COLO829 (cell line): ENCODE measurements at regions not wholly inside any gene's neighbourhood (a gene's known extent, or its start where the extent isn't known, plus 50 kb on each side); places are given as distances from the start of the nearest gene placed in this dataset.
"Not testable (repeated sequence)": the region's sequence is repeated elsewhere in the genome, so short reads cannot be mapped to it uniquely, and the experiment has no call there.

Experiments
- DNase-seq: peaks from one replicate; pipeline ENCODE4 v3.0.0; 2012; ENCODE audit warnings: low spot score

DNA sequence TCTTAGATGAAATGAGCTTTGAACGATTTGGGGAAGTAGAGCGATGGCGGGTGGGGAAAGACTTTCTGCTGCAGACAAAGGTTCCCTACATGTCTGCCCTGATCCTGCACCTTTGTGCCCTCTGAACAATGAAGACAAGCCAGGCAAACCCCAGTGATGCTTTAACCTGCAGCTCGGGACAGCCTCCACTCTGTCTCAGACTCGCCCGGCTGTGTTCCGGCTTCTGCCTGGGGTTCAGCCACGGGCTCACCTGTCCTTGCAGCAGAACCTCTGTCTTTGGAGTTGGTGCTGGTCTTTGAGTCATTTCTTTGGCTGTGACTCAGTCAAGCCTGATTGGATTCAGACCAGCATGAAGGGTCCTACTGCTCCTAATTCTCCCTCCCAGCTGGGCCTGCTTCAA lies 823.6 kb upstream of the TPTE start:
- not testable (repeated sequence) for DNase-seq

DNA sequence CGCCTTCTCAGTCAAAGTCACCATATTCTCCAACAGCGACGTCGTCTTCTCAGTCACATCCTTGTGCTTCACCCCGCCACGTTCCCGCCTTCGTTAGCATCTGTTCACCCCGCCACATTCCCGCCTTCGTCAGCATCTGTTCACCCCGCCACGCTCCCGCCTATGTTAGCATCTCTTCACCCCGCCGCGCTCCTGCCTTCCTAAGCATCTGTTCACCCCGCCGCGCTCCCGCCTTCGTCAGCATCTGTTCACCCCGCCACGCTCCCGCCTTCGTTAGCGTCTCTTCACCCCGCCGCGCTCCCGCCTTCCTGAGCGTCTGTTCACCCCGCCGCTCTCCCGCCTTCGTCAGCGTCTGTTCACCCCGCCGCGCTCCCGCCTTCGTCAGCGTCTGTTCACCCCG lies 816.4 kb upstream of the TPTE start:
- not testable (repeated sequence) for DNase-seq

DNA sequence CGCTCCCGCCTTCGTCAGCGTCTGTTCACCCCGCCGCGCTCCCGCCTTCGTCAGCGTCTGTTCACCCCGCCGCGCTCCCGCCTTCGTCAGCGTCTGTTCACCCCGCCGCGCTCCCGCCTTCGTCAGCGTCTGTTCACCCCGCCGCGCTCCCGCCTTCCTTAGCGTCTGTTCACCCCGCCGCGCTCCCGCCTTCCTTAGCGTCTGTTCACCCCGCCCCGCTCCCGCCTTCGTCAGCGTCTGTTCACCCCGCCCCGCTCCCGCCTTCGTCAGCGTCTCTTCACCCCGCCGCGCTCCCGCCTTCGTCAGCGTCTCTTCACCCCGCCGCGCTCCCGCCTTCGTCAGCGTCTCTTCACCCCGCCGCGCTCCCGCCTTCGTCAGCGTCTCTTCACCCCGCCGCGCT lies 815.9 kb upstream of the TPTE start:
- DNase-seq = not testable (repeated sequence)

DNA sequence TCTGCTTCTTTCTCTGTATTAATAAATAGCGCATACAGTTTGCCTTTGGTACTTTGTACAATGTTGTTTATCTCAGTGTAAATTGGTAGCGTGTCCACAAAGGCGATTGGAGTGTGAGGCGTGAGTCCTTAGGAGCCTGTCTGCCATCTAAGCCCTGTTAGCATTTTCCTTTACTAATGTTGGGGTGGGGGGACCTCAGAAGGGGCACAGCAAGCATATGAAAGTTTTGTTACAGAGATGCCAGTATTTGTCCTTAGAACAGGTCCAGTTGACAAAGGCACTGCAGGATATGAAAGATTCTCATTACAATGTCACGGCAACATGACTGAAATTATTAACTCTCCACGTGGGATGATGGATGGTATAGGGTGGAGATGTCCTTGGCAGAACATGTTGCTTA lies 796.8 kb upstream of the TPTE start:
- DNase-seq = not testable (repeated sequence)

DNA sequence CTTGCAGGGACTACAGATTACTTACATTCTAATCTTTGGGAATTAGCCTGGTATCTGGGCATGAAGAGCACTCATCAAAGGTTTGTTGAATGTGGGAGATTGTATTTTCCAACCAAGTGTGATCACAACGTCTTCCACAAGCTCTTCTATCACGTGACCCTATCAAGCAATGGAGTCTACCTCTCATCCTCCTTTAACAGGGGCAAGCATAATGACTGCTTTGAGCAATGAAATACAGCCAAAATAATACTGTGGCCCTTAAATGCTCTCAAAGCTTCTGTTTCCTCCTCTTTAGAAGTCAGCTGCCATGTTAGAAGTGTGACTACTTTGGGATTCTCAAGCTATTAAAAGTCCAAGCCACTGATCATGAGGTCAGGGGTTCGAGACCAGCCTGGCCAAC lies 794.2 kb upstream of the TPTE start:
- not testable (repeated sequence) for DNase-seq

DNA sequence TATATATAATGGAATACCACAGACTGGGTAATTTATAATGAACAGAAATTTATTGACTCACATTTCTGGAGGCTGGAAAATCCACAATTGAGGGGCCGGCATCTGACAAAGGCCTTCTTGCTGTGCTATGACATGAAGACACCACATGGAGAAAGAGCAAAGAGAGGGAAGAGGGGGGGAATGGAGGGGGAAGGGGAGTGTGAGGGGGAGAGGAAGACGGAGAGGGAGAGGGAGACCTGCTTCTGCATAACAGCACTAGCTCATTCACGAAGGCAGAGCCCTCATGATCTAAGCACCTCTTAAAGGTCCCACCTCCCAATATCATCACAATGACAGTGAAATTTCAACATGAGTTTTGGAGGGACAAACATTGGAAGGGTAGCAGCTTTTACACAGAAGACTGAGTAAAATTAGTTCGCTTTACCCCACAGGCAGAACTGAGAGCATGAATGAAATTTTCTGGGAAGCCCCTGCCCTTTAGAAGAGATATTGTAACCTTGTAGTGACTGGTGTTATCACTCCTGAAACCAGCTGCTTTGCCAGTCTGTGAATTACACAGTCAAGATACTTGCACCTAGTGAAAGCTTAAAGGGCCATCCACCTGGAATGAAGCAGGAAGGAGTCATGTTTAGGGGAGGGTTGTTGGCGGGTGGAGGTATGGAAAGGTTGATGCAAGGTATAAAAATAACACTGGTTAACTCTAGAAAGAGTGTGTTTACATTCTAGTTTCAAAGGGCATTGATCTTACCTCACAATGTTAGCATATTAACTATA lies 793.0 kb upstream of the TPTE start:
- not testable (repeated sequence) for DNase-seq

DNA sequence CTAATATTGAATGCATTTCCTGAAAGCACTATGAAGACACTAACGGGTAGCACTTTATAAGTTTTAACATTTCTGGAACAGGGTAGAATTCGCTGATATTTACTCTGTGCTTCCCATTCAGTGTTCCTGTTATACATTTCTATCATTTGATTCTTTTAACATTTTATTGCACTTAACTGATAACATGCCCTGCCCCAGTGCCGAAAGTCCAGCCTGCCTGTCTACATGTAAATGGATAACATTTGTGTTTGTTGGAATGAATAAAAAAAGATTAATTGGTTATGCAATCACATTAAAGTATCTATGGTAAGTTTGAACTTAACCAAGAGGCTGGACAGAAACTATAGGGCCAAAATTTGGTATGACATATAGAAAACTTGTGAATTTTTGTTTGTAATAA lies 790.5 kb upstream of the TPTE start:
- no peak for DNase-seq

DNA sequence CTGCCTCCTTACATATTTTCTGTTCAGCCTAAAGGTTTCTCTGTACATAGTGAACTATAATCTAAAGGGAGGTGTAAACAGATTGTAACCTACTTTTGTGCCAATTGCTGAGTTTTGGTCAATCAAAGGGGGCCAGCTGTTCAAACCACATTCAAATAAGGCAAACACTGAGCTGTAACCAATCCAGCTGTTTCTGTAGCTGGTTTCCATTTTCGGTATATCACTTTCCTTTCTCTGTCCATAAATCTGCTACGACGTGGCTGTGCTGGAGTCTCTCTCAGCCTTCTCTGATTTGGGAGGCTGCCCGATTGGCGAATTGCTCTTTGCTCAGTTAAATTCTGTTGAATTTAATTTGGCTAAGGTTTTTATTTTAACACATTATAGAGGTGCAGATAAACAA lies 790.1 kb upstream of the TPTE start:
- DNase-seq = not testable (repeated sequence)

DNA sequence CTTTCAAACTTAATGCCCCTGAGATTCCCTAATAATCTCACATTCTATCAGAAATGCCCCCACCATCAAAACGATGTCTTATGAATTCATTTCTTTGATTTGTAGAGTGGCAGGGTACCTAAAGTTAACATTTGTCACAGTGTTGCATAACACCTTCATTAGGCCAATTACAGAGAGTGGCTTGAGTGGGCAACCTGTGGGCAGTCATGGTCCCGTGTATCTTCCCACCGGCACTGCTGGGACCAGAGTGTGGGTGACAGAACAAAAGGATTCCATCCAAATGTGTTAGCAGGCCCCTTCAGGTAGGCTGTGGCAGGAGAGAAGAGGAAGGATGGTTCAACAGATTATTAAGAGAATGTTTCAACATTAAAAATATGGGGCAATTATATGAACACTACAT lies 788.8 kb upstream of the TPTE start:
- DNase-seq = not testable (repeated sequence)

DNA sequence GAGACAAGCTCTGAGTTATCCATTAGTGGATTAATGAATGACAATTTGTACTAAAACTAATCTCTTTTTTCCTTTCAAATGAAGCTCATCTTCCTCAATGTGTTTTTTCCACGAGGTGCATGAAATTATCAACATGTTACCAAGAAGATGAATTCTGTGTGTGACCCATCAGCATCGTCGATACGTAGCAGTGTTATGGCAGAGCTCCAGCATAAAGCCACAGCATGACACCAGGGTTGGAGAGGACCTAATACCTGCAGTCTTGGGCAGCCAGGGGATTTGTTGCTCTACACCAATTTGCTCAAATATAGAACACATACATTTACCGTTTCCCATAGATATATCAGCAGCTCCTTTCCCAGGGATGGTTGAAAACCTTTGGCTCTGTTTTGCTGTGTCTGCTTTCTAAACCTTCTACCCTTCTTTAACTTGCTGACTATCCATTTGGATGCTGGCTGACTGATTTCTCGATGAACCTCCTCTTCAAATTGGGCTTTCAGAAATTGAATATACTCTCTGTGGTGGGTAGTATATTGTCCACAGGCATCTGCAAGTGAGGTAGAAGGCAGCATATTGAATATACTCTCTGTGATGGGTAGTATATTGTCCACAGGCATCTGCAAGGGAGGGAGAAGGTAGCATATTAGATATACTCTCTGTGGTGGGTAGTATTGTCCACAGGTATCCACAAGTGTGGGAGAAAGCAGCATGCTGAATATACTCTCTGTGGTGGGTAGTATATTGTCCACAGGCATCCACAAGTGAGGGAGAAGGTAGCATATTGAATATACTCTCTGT lies 787.4 kb upstream of the TPTE start:
- DNase-seq = not testable (repeated sequence)

DNA sequence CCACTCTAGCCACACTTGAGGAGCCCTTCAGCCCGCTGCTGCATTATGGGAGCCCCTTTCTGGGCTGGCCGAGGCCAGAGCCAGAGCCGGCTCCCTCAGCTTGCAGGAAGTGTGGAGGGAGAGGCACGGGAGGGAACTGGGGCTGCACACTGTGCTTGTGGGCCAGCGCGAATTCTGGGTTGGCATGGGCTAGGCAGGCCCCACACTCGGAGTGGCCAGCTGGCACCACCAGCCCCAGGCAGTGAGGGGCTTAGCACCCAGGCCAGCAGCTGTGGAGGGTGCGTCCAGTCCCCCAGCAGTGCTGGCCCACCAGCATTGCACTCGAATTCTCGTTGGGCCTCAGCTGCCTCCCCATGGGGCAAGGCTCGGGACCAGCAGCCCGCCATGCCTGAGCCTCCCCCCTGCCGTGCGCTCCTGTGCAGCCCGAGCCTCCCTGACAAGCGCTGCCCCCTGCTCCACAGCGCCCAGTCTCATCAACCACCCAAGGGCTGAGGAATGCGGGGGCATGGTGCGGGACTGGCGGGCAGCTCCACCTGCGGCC lies 785.9 kb upstream of the TPTE start:
- DNase-seq = no peak

DNA sequence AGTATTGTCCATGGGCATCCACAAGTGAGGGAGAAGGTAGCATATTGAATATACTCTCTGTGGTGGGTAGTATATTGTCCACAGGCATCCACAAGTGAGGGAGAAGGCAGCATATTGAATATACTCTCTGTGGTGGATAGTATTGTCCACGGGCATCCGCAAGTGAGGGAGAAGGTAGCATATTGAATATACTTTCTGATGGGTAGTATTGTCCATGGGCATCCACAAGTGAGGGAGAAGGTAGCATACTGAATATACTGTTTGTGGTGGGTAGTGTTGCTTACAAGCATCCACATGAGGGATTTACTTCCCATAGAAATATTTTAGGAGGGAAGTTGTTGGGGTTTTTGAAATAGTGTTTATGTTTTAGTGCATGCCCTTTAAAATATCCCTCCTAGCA lies 784.1 kb upstream of the TPTE start:
- DNase-seq = not testable (repeated sequence)

DNA sequence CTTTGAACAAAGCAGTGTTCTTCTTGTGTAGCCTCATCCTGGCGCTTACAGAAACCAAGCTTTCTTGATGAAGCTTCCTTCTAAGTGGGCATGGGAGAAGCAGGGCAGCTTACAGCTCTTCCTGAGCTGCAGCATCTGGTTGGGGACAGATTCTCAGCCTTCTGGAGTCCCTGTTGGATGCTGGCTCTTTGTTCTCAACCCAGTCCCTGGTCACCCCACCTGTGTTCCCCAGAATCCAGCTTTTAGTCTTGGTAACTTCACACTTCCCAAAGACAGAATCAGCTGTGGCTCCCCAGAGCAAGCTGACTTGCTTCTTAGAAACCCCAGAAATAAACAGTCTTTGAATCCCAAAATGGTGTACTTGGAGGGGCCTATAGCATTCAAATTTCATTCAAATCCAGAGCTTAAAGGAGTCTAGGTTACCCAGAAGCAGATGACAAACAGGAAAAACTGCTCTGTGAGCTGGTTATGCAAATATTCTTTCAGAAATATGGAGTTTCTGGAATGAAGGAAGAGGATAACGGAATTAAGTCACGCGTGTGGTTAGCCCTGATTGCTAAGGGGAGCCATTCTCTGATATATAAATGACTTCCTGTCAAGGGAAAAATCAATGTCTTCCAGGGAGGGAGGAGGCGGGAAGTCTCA lies 783.4 kb upstream of the TPTE start:
- not testable (repeated sequence) for DNase-seq

DNA sequence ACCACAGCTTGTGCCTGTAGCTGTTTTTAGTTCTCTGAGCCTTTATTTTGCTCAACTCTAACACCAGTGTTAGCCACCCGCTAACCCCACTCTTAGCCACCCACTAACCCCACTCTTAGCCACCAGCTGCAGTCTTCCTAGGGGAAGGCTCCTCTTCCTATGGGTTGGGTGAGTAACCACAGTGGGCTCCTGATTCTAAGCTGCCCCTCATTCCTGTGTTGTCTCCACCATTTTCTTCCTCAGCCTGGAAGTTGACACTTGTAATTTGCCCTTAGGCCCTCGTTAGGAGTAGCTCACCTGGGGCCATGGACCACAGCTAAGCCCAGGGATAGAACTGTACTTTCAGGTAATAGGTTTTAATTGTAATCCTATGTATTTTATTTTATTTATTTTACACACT lies 782.9 kb upstream of the TPTE start:
- DNase-seq = no peak

DNA sequence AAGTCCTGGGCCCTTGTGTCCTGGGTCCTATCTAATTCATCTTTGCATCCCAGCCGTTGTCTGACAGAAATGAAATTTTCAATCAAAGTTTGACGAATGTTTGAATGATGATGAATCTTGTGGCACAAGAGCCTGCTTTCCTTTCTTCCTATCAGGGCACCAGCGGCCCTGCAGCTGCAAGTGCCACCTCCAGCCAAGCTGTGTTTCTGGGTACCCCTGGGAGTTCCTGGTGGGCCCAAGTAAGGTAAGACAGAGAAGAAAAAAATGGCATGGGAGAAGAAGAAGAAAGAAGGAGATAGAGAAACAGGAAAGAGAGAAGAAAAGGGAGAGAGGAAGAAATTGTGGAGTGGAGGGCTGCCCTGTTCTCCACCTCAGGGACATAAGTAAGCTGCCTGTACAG lies 782.1 kb upstream of the TPTE start:
- DNase-seq = no peak

DNA sequence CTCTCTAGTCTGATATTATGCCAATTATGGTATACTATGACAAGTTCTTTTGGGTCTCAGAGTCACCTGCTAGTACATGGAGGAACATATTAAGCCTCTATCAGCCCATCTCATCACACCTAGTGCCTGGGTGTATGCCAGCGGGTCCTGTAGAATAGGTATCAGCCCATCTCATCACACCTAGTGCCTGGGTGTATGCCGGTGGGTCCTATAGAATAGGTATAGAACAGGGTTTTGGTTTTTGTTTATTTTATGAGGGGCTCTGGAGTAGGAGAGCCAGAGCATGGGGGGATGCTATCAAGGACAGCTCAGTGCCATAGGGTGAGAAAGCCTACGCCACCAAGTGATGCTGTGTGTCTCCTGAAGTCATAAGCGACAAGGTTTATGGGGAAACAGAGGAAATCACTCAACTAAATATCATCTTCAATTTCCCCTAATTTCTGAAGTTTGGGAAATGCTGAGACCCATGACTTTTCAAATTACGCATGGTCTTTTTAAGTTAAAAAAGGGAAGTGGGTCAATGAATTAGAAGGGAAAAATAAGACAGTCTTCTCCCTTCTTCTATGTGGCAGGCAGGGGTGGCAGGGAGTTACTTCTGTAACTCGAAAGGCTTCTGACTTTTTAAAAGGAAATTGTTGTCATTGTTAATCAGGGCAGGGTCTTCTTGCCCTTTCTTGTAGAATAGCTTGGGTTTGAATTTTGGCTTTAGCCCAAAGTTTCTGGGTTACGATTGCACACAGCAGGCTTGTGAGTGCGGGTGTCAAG lies 781.0 kb upstream of the TPTE start:
- DNase-seq = not testable (repeated sequence)

DNA sequence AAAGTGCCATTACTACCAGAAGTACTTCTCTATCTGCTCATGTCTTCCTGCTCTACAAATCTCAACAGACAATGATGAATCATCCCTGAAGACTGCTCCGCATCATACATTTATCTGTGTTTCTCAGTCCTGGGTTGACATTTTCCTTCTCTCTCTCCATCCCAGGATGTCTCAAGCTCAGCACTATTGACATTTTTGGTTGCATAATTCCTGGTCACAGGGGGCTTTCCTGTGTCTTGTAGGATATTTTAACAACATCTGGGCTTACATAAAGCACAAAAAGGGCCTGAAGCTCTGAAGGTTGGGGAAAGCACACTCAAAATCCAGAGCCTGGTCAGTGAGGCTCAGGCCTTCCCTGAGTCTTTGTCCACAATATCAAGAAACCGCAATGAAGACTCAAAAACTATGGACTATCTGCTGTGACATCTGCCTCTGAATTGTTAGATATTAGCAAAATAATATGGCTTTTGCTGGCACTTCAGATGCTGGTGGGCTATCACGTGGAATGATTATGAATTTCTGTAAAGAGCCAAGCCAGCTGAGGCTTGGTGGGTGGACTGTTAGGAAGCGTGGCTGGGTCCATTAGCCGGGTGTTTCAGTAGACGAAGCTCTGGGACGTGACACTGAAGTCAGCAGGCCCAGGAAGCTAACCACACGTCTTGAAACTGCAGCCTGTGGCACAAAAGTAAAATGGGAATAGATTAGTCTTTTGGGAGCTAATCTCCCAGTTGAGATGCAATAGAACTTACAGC lies 780.2 kb upstream of the TPTE start:
- not testable (repeated sequence) for DNase-seq

DNA sequence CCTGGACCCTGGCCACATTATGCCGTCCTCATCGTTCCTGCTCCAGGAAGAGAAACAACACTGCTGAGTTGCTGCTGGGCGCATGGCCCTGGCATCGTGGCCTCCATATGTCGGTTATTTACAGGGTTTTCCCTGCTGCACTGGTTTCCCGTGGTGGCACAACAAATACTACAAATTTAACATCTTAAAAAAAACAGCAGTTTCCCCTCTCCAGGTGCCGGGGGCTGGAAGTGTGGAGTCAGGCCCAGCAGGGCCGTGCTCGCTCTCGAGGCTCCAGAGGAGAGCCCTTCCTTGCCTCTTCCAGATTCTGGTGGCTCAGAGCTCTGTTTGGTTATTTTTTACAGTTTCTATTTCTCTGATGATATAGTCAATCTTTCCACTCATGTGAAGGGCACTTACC lies 777.8 kb upstream of the TPTE start:
- DNase-seq = not testable (repeated sequence)

DNA sequence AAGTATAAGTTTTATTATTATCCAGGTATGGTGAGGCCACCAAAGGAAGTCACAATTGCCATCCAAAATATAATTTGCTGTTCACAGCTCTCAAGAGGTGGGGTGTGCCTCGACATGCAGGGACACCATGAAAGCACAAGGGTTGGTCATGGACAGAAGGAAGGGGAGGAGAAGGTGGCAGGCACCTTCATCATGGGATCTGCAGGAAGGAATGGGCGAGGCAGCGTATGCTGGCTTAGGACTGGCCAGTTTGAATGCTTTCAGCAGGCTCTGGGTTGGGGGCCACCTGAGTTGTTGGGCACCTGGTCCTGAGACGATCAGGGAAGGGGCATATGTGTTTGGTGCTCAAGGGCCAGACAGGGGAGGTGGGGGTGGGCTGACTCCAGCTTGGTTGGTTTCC lies 777.2 kb upstream of the TPTE start:
- not testable (repeated sequence) for DNase-seq

DNA sequence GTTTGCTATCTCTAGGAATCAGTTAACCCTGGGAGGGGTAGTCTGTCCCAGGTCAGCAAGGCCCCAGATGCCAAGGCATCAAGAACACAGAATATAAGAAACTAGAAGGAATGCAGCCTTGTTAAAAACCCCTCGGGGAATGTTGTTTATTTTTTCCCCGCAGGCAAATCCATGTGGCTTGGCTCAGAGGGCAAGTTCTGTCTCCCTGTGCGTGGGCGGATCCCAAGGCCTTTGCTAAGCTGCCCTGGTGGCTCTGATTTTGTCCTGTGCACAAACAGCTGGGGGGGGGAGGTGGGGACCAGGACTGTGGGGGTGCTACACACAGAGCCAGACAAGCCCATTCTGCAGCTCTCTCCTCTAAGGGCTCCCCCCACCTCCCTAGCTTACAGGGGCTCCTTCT lies 776.8 kb upstream of the TPTE start:
- not testable (repeated sequence) for DNase-seq
